Glomerular visceral epithelial cell (primary cell): ENCODE measurements at regions not wholly inside any gene's neighbourhood (a gene's known extent, or its start where the extent isn't known, plus 50 kb on each side); places are given as distances from the start of the nearest gene placed in this dataset.

Experiments
- DNase-seq: peaks from one replicate; pipeline ENCODE4 v3.0.0-alpha.2; 2016; ENCODE audit errors: extremely low spot score

DNA sequence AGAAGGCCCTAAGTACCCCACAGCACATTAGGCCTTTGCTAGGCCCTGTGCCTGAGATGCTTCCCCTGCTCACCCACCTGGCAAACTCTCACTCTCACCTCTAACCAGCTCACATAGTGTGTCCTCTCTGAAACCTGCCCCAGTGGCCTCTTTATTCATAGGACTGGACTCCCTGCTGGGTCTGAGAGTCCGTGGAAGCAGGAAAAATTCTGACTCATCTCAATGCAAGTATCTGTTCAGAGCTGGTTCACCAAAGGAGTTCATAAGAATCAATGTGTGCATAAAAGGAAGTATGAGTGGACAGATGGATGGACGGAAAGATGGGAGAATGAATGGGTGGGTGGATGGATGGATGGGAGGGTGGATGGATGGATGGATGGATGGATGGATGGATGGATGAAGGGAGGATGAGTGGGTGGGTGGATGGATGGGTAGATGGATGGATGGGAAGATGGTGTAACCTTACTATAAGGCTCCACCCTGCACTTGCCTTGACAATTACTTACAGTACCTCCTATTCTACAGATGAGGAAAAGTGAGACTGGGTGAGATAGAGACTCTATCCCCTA lies 111.2 kb upstream of the ZMIZ1 start:
- no peak for DNase-seq

DNA sequence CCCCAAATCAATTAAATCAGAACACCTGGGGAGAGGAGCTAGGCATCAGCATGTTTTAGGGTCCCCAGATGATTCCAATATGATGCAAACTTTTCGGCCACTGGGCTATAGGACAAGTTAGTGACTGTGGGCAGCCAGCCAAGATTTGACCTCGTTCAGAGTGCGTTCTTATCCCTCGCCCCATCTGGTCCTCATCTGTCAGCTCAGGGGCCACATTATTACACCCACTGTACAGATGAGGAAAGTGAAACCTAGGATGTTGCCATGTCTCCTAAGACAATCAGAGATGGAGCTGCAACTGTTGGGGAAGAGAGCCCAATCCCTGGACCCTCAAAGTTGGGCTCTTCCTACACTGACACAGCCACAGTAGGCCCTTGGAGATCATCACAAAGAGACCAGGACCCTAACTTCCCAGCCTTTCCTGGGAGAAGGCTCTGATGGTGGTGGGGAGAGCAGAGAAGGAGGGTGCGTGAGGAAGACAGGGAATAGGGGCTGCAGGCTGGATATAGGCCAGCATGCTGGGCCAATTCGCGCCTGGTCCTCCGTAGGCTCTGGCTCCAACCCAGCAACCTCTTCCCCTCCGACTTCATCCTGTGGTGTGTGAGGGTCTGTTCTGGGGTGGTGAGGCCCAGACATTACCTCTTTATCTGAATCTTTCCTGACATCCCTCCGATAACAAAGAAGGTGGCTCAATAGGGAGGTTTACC lies 109.4 kb upstream of the ZMIZ1 start:
- no peak for DNase-seq

DNA sequence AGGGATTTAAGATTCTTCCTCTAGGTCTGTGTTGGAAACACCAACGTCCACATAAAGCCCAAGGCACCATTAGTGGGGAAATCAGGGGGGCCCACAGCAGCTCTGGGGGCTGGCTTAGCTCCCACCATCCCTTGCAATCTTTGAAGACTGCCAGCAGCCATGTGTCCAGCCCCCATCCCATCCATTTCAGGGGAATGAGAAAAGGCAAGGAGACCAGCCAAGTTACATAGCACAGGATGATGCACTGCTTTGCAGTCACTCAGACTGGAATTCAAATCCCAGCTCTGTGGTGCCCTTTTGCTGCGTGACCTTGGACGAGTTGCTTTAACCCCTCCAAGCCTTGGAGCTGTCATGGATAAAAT lies 108.9 kb upstream of the ZMIZ1 start:
- DNase-seq, result no peak

DNA sequence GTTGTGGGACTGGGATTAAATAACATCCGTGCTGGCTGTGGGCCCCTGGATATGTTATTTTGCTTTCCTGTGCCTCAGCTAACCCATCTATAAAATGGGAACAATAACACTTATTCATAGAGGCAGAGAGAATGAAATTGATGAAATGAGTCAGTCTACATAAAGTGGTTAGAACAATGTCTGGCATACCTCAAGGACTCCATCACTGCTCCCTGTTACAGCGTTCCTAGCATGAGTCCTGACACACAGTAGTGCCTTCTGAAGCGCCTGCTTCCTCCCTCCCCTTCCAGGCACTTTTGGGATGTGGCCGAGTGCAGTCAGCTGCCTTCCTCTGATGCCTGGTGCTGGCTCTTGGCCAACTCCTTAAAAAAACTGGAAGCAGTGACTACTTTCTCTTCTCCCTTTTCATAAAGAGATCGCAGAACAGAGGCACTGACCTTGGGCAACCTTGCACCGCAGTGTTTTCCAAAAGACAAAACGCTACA lies 108.4 kb upstream of the ZMIZ1 start:
- peak; percentile 59 for DNase-seq

DNA sequence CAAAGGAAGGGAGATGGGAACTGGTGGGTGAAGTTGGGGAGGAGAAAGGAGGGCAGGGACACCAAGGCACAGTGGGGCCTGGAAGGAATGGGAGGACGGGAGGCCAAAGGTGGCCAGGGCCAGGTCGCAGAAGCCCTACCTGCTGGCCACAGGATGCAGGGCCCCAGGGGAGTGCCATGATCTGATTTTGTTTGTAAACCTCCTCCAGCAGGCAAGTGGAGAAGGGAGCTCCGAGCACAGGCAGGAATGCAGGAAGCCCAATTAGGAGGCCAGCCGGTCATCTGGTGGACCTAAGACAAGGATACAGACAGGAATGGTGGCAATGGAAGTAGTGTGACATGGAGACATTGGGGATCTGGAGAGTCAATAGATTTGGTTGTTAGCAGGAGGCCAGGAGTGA lies 107.0 kb upstream of the ZMIZ1 start:
- no peak for DNase-seq

DNA sequence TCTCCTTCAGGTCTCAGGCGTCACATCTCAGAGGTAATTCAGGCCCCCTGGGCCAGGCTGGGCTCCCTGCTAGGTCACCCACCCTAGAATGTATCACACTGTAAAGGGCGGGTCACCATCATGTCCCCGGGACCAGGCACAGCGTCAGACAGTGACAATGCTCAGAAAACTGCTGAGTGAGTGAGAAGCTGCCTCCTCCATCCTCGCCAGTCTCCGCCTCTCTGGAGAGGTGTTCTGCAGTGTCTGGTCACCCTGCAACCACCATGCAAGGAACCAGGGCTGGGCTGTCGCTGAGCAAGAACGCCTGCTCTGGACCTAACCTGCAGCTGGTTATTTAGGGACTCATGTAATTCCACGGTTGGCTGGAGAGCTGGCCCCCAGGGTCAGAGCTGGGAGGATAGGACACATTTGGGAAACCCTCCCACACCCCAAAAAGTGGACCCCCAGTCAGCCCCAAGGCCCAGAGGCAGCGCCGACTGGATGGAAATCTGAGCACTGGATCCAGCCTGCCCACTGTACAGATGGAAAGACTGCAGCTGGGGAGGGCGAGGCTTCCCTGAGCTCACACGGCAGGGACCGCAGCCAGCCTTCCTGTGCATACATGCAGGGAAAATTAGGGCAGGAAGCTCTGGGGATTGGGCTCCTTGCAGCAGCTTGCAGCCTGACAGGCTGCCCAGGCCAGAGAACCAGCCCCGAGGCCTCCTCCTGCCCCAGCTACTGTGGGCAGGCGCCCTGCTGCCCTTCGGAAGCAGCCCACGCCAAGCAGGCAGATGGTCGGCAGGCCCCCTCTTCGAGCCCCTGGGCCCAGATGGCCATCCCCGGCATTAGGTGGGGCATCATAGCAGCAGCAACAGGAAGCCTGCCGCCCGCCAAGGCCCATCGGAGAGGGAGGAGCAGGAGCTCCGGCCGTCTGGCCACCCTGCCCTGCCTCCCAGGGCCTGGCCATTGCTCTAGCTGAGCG lies 105.4 kb upstream of the ZMIZ1 start:
- no peak for DNase-seq

DNA sequence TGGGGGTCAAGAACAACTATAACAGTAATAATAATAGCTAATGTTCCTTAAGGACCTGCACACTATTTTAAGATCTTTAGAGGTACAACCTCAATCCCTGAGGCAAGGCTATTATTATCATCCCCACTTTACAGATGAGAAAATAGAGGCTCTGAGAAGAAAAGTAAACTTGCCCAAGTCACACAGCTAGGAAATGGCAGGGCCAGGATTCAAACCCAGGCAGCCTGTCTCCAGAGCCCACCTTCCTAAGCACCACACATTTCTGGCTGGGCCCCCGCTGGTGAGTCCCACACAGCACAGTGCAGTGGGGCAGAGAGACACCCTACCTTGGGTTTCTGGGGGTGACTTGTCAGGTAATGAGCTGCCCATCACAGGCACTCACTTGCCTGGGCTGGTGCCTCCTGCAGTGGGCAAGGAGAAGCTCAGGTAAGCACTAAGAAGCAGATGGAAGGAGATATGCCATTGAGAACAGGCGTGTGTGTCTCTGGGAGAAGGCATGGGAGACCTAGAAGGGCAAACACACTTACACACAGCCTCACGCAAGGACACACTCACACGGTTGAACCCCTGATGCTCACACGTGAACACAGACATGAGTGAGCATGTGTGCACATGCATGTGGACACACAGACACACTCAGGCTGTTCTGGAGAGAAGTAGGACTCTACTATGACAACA lies 104.4 kb upstream of the ZMIZ1 start:
- peak; percentile 20 for DNase-seq

DNA sequence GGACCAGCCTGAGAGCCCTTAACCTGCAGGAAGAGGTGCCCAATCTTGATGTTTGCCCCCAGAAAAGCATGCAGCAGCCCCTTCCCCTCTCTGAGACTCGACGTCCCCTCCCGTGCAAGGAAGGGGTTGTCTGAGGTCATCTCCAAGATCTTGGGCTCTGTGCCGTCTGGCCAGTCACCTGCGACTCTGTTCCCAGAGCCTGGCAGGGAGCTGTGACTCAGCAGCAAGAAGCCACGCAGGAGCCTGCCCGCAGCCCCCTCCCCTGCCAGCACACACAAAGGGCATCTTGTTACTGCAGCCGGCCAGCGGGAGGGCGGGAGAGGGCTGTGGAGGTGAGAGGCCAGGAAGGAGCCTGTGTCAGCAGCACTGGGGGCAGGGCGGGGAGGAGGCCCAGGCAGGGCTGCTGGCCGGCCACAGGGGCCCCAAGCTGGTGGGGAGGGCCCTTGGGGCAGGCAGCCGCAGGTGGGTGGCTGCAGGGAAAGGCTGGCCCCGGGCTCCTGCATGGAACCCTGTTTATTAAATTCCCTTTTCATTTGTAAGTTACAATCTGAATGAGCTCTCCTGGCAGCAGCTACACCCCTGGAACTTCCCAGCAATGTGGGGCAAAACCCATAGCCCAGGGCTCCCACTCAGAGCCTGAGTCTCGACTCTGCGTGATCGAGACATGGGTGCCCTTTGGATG lies 103.7 kb upstream of the ZMIZ1 start:
- peak; percentile 91 for DNase-seq

DNA sequence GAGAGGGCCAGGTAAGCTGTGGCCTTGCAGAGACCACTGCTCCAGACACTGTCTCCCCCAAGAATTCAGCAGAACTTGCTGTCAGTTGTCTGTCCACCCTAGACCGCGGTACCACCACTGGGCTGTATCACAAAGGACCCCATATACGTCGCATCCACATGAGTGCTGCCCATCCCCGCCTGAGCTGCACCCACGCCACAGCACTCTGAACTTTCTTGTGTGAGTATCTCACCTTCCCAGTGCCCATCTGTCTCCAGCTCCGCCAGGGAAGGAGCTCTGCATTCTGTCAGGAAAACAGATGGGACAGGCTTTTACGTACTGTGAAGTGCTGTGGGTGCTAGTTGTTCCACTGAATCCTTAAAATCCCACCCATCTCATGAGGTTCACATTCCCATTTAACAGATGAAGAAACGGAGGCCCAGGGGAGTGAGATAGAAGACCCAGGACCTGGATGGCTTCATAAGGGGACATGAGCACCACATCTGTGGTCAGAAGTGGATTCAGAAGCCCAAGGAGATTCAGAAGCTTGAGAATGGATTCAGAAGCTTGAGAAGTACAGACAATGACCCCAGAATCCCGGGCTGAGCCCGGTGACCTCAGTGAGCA lies 102.5 kb upstream of the ZMIZ1 start:
- no peak for DNase-seq

DNA sequence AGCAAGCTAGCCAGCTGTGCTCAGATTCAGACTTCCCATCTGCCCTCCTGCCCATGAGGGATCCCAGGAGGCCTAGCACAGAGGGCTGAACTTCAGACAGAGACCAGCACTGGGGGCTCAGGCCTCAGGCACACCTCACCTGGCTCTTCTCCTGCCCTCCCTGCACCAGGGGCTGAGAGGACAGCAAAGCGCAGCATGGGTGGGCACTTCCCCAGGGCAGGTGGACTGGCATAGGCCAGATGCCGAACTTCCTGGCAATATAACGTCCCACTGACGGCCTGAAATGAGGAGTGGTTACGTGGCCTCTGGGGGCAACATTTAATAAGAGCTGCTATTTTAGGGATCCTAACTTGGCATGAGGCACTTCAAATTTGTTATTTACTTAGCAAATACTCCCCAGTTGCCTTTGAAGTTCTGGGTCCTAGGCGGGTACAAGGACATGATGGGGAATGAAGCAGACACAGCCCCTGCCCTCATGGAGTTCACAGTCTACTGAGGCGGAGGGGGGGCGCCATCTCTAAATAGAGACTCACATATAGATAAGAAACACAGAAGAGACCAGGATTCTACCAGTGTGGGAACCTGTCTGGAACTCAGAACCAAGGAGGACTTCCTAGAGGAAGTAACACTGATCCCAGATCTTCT lies 101.8 kb upstream of the ZMIZ1 start:
- no peak for DNase-seq

DNA sequence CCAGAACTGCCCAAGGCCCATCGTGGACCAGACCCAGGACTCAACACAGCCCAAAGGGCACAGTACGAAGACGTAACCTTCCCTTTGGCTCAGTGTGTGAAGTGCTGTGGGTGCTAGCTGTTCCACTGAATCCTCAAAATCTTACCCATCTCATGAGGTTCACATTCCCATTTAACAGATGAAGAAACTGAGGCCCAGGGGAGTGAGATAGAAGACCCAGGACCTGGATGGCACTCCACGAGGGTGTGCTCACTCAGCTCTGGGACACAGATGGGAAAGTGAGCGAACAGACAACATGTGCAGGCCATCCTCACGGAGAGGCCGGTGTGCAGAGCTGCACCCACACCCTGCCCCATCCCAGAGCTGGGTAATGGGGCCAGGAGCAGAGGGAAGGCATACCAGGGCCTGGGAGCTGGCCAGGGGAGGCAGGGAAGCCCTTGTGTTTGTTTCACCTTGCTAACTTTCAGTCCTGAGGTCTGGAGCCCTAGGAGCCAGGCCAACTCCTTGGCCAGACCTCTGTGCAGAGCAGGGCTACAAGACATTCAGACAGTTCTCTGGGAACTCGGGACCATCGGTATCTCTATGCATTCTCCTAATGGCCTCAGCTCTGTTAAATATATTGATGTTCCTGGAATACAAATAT lies 100.3 kb upstream of the ZMIZ1 start:
- no peak for DNase-seq

DNA sequence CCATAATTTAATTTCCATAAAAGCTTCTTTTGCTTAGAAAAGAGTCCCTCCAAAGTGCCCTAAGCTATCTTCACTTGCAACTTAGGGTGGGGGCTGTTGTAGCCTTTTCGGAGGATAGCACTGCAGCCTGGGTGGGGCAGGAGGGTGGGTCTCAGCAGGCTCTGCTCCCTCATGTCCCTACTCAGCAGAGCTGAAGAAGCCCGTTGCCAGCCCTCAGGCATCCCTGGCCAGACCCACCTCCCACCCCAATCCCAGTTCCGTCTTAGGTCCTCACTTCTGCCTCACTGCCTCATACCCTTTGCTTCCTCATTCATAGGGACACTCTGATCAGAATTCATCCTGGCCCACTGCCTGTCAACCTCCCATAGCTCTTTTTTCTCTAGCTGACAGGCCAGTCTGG lies 99.8 kb upstream of the ZMIZ1 start:
- no peak for DNase-seq

DNA sequence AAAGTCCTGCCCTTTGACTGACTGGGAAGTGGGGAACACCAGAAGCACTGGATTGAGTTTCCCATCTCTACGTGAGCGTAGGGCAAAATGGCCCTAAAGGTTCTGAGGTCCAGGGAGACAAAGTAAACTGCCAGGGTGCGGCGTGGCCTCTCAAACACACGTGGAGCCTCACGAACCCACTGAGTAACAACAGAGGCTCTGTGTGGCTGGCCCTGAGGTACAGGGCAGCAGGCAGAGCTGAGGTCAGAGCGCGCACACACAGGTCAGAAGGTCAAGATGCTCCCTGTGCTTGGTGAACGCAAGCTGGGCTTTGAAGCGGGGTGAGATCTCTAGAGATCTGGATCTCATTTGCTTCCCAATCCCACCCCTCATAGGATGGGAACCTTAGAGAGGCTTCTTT lies 99.0 kb upstream of the ZMIZ1 start:
- DNase-seq, result no peak

DNA sequence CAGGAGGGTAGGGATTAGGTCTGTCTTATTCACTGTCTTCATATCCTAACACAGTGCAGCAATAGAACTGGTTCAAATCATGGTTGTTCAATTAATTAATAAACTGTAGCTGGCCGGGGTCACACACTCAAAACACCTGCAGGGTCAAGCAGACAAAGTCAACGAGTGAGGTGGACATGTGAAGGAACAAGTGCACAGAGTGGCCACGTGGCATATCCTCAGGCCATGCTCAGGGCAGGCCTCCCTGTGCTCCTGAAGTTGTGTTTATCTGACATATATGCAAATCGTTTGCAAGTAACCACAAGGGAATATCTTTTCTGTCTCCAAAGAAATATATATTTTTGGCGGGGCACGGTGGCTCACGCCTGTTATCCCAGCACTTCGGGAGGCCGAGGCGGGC lies 98.5 kb upstream of the ZMIZ1 start:
- DNase-seq, result no peak

DNA sequence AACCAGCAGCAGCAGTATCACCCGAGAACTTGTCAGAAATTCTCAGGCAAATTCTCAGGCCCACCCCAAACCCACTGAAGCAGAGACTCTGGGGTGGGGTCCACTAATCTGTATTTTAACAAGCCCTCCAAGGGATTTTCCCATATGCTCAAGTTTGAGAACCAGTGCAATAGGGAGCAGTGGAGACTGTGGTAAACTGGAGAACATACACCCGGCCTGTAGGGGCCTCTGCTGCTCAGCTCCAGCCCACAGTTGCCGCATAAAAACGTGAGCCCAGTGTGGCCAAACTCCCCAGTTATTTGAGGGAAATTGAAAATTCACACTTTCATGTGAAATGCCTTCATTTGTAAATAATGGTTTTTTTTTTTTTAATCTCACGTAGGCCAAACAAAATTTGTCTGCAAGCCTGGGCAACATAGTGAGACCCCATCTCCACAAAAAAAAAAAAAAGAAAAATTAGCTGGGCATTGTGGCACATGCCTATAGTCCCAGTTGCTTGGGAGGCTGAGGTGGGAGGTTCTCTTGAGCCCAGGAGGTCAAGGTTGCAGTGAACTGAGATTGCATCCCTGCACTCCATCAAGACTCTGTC lies 97.6 kb upstream of the ZMIZ1 start:
- no peak for DNase-seq

DNA sequence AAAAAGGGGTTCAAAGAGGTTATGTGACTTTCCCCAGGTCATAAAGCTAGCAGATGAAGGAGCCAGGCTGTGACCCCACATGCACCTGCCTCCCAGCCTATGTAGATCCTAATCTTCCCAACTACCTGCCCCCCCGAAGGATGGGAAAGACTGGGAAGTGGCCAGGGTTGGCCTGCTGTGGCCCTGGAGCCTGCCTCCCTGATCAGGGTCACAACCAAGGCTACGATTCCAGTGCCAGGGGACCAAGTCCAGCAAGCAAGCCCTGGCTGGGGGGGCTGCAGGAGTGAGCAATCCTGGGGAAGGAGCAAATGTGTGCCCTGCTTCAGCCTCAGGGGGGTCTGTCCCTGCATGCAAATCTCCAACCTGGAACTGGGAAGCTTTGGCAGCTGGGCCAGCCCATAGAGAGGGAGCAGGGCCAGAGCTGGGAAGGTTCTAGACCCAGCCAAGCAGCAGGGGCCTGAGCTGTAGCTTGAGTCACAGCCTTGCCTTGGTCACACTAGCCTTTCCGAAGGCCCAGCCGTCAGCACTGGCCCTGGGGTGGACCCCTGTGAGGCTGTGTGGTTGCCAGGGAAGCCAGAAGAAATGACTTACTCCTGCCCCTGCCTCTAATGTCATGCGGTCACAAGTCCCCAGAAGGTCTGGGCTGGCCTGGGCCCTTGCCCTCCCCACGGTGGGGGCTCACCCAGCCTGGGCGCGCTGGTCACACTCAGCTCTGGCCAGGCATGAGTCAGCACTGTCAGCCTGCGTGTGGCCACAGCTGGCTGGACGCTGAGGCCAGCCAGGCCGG lies 96.4 kb upstream of the ZMIZ1 start:
- DNase-seq, result peak; percentile 94

DNA sequence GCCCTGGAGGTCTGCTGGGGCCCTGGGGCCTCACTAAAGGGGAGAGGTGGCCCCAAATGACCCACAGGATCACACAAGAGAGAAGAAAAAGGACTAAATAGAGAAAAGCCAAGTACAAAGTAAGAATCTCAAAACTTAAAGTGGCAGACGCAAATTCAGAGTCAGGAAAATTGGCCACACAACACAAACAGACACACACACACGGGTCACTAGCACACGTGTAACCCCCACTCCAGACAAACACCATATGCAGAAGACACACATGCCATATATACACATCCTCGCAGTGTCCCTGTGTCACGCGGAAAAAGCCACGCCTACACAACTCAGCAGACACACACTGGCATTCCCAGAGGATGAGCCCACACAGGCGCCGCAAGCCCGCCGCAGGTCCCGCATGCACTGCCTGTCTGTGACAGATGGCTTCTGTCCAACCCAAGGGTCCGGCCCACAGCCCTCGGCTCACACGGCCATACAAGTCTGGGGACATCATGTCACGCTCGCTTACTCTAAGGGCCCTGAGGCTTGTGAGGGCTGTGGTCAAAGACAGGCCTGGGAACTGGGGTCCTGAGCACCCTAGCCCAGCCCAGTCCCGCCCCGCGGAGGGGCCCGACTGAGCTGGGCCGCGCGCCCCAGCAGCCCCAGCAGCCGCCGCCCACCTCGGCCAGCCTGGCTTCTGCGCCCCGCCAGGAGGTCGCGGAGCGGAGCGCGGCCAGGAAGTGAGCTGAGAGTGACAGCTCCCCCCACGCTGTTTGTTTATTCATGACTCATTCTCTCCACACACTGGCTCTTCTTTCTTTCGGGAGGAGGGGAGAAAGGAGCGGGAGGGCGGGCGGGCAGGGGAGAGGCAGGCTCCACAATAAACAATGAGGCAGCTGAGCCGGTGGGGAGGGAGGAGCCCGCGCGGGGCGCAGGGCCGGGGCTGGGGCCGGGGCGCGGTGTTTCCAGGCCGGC lies 95.5 kb upstream of the ZMIZ1 start:
- peak; percentile 93 for DNase-seq
